ENCODE measurements at regions not wholly inside any gene's neighbourhood (a gene's known extent, or its start where the extent isn't known, plus 50 kb on each side); places are given as distances from the start of the nearest gene placed in this dataset.

DNA sequence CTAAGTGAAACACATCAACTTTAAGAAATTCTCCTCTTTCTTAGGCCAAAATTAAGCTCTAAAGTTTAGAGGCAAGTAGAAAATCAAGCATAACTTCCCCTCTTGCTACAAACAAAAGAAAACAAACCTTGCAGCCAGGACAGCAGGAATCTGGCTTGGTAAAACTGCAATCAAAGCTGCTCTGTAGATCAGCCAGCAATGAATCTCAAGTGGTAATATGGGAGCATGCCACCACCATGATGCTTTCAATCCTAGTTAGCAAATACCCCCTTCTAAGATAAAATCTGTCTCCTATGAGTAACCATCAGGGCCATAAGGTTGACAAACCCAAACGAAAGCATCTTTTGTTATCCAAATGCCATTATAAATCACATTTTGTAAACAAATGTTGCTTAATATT is 208.3 kb upstream of the PLSCR5 start:
- H3K36me3 Mint-ChIP-seq (ENCODE audit: low read depth), result no peaks in the 10 kb centered on the region
- H3K4me3 Mint-ChIP-seq, result no peak overlapping the region
- H3K4me1 Mint-ChIP-seq, result peaks cover 6% of the 10 kb centered on the region
- TF ChIP-seq, protein P1, sequence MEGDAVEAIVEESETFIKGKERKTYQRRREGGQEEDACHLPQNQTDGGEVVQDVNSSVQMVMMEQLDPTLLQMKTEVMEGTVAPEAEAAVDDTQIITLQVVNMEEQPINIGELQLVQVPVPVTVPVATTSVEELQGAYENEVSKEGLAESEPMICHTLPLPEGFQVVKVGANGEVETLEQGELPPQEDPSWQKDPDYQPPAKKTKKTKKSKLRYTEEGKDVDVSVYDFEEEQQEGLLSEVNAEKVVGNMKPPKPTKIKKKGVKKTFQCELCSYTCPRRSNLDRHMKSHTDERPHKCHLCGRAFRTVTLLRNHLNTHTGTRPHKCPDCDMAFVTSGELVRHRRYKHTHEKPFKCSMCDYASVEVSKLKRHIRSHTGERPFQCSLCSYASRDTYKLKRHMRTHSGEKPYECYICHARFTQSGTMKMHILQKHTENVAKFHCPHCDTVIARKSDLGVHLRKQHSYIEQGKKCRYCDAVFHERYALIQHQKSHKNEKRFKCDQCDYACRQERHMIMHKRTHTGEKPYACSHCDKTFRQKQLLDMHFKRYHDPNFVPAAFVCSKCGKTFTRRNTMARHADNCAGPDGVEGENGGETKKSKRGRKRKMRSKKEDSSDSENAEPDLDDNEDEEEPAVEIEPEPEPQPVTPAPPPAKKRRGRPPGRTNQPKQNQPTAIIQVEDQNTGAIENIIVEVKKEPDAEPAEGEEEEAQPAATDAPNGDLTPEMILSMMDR (IDR thresholded peaks at IDR 0.05; ENCODE audit: unreplicated experiment in 3 of 3), result no peak
- peak overlapping the region in 2 of 3 experiments; percentile 15 to 42 for H3K27ac Mint-ChIP-seq
- no peaks in the 10 kb centered on the region for H3K27me3 Mint-ChIP-seq (ENCODE audit: low read depth)
- H3K9me3 Mint-ChIP-seq, result no peaks in the 10 kb centered on the region

DNA sequence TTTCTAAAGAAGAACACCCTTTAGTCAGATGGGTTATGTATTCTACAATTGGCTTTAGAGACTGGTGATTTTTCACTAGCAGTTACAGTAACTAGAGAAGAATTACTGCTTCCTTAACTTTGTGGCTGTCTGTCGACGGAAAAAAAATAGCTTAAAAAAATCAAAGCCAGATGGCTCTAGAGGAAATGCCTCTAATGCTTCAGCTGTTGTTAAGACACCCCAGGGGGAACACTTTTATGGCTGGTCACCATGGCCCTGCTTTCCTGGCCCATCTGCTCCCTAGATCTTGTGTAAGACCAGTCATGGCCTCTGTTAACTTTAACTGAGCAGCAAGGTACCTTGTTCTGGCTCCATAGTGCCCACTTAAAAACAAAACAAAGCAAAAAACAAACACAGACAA is 198.6 kb upstream of the PLSCR5 start:
- Mint-ChIP-seq H3K27ac (peak overlapping the region; percentile 92 to 95 (median 95)), H3K27me3 (ENCODE audit: low read depth) (no peaks in the 10 kb centered on the region), H3K36me3 (ENCODE audit: low read depth) (no peaks in the 10 kb centered on the region), H3K4me3 (peak overlapping the region in 1 of 3 experiments; percentile 13), H3K4me1 (peaks cover 22% of the 10 kb centered on the region), H3K9me3 (no peaks in the 10 kb centered on the region)
- TF ChIP-seq, protein P1 (IDR thresholded peaks at IDR 0.05; ENCODE audit: unreplicated experiment in 3 of 3), result no peak

DNA sequence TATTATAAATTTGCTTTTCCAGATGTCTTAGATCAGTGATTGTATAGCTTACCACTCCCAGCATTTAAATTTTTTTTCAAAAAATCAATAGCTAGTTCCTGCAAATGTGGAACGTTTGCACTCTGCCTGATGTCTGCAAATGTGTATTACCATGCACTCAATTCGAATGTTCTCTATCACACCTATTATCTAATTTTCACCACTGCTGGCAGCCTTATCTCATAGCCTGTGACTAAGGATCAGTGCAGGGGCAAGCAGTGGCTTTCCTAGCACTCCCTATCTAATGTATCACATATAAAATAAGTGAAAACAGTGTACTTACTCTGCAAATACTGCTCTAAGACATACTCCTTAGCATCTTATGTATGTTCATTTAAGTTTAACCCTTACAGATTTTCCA is 196.3 kb upstream of the PLSCR5 start:
- no peaks in the 10 kb centered on the region for H3K27me3 Mint-ChIP-seq (ENCODE audit: low read depth)
- peak overlapping the region in 2 of 3 experiments; percentile 18 for H3K27ac Mint-ChIP-seq
- H3K4me1 Mint-ChIP-seq, result peaks cover 22% of the 10 kb centered on the region
- H3K36me3 Mint-ChIP-seq (ENCODE audit: low read depth), result no peaks in the 10 kb centered on the region
- H3K4me3 Mint-ChIP-seq, result no peak overlapping the region
- TF ChIP-seq, protein P1 (IDR thresholded peaks at IDR 0.05; ENCODE audit: unreplicated experiment in 3 of 3), result no peak
- no peaks in the 10 kb centered on the region for H3K9me3 Mint-ChIP-seq

DNA sequence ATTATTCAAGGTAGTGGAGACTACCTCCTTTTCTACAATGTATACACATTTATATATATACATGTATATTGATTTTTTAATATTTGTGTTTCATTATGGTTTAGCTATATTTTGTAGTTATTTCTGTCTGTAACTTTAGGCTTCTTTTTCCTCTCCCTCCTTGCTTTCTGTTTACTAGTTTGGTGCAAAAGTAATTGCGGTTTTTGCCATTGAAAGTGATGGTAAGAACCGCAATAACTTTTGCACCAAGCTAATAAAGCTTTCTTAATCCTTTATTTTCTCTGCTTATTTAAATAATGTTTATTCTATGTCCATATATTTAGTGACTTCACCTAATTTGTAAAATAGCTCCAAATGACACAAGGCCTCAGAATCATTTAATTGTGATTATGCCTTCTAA is 195.3 kb upstream of the PLSCR5 start:
- TF ChIP-seq, protein P1 (IDR thresholded peaks at IDR 0.05; ENCODE audit: unreplicated experiment in 3 of 3), result no peak
- Mint-ChIP-seq H3K27ac (no peak overlapping the region), H3K9me3 (no peaks in the 10 kb centered on the region), H3K27me3 (ENCODE audit: low read depth) (no peaks in the 10 kb centered on the region), H3K36me3 (ENCODE audit: low read depth) (no peaks in the 10 kb centered on the region), H3K4me1 (peaks cover 22% of the 10 kb centered on the region), H3K4me3 (no peak overlapping the region)

DNA sequence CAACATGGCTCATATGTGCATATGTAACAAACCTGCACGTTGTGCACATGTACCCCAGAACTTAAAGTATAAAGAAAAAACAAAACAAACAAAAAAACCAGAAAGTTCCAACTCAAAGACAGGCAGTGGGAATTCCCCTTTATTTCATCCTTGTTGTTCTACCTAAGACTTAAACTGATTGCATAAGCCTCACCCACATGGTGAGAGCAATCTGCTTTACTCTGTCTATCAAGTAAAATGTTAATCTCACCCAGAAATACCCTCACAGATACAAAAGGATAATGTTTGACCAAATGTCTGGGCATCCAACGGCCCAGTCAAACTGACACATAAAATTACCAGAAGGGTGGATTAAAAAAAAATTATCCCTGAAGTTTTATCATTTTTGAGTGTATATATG is 190.9 kb upstream of the PLSCR5 start:
- Mint-ChIP-seq H3K27ac (no peak overlapping the region), H3K9me3 (no peaks in the 10 kb centered on the region), H3K36me3 (ENCODE audit: low read depth) (no peaks in the 10 kb centered on the region), H3K4me3 (no peak overlapping the region), H3K4me1 (no peaks in the 10 kb centered on the region), H3K27me3 (ENCODE audit: low read depth) (no peaks in the 10 kb centered on the region)
- TF ChIP-seq, protein P1 (IDR thresholded peaks at IDR 0.05; ENCODE audit: unreplicated experiment in 3 of 3), result no peak

DNA sequence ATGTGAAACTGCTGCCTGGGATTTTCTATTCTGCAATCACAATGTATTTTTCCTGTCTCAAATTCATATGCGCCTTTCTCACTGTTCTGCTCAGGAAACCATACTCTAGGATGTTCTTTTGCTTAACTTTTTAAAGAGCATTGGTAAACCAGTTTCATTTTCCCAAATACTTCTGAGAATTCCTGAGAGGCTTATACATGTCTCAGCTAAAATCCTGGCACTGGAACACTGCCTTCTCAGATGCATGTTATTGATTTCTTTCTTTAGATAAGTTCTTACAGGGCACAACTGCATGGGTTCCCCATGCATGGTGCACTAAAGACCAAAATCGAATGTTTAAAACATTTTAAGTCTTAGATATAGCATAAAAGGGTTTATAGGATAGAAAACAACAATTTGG is 178.3 kb upstream of the PLSCR5 start:
- TF ChIP-seq, protein P1 (IDR thresholded peaks at IDR 0.05; ENCODE audit: unreplicated experiment in 3 of 3), result no peak
- Mint-ChIP-seq H3K36me3 (ENCODE audit: low read depth) (no peaks in the 10 kb centered on the region), H3K4me1 (no peaks in the 10 kb centered on the region), H3K27me3 (ENCODE audit: low read depth) (no peaks in the 10 kb centered on the region), H3K27ac (no peak overlapping the region), H3K4me3 (no peak overlapping the region), H3K9me3 (no peaks in the 10 kb centered on the region)
